ENCODE measurements at regions not wholly inside any gene's neighbourhood (a gene's known extent, or its start where the extent isn't known, plus 50 kb on each side); places are given as distances from the start of the nearest gene placed in this dataset.

GRCh38 chr18:43882358-43883055, 605.2 kb upstream of the SYT4 start:
- DNase-seq (ENCODE audit: low spot score in 2 of 2): no peak

GRCh38 chr18:43883886-43884285, 606.6 kb upstream of the SYT4 start:
- Mint-ChIP-seq H3K27ac (no peak overlapping the region), H3K36me3 (no peaks in the 10 kb centered on the region), H3K9me3 (peaks cover 14 to 35% of the 10 kb centered on the region in 2 donors)
- ATAC-seq (no peak), DNase-seq (ENCODE audit: low spot score in 2 of 2) (no peak)

More at GRCh38 chr18:43882358-43883055, 605.2 kb upstream of the SYT4 start:
- no peak for ATAC-seq
- no peak overlapping the region for H3K27ac Mint-ChIP-seq
- peaks cover 19 to 38% of the 10 kb centered on the region in 2 donors for H3K9me3 Mint-ChIP-seq
- H3K36me3 Mint-ChIP-seq: no peaks in the 10 kb centered on the region

GRCh38 chr18:43886341-43886740, 609.1 kb upstream of the SYT4 start:
- H3K9me3 Mint-ChIP-seq: peaks cover 14 to 30% of the 10 kb centered on the region in 2 donors
- no peak overlapping the region for H3K27ac Mint-ChIP-seq
- no peaks in the 10 kb centered on the region for H3K36me3 Mint-ChIP-seq
- DNase-seq (ENCODE audit: low spot score in 2 of 2) (no peak), ATAC-seq (no peak)

GRCh38 chr18:43887491-43887890, 610.2 kb upstream of the SYT4 start:
- Mint-ChIP-seq H3K36me3 (no peaks in the 10 kb centered on the region), H3K27ac (no peak overlapping the region), H3K9me3 (peaks cover 13 to 28% of the 10 kb centered on the region in 2 donors)
- no peak for DNase-seq (ENCODE audit: low spot score in 2 of 2)
- no peak for ATAC-seq

- Mint-ChIP-seq H3K36me3 (no peaks in the 10 kb centered on the region), H3K9me3 (peaks cover 9 to 21% of the 10 kb centered on the region in 2 donors), H3K27ac (no peak overlapping the region)
- ATAC-seq: no peak
- no peak for DNase-seq (ENCODE audit: low spot score in 2 of 2)
Observed at GRCh38 chr18:43888598-43888997, 611.3 kb upstream of the SYT4 start.

GRCh38 chr18:43893001-43893637, 615.8 kb upstream of the SYT4 start:
- ATAC-seq (no peak), DNase-seq (ENCODE audit: low spot score in 2 of 2) (no peak)
- H3K9me3 Mint-ChIP-seq: peaks cover 17 to 26% of the 10 kb centered on the region in 2 donors
- H3K27ac Mint-ChIP-seq: no peak overlapping the region
- H3K36me3 Mint-ChIP-seq: no peaks in the 10 kb centered on the region

- ATAC-seq (no peak), DNase-seq (ENCODE audit: low spot score in 2 of 2) (no peak)
- Mint-ChIP-seq H3K36me3 (no peaks in the 10 kb centered on the region), H3K9me3 (peaks cover 4 to 20% of the 10 kb centered on the region in 2 donors), H3K27ac (no peak overlapping the region)
Observed at GRCh38 chr18:43904209-43904837, 627.0 kb upstream of the SYT4 start.

GRCh38 chr18:43914018-43914417, 636.7 kb upstream of the SYT4 start:
- Mint-ChIP-seq H3K27ac (no peak overlapping the region), H3K9me3 (peaks cover 12 to 19% of the 10 kb centered on the region in 2 donors), H3K36me3 (no peaks in the 10 kb centered on the region)
- no peak for ATAC-seq
- DNase-seq (ENCODE audit: low spot score in 2 of 2): no peak

- H3K9me3 Mint-ChIP-seq: peaks cover 4 to 13% of the 10 kb centered on the region in 2 donors
- H3K27ac Mint-ChIP-seq: no peak overlapping the region
- H3K36me3 Mint-ChIP-seq: no peaks in the 10 kb centered on the region
- ATAC-seq: no peak
- DNase-seq (ENCODE audit: low spot score in 2 of 2): no peak
Observed at GRCh38 chr18:43916984-43917383, 639.7 kb upstream of the SYT4 start.

GRCh38 chr18:43917520-43917919, 640.2 kb upstream of the SYT4 start:
- no peak for ATAC-seq
- DNase-seq (ENCODE audit: low spot score in 2 of 2): no peak
- Mint-ChIP-seq H3K9me3 (peaks cover 0 to 10% of the 10 kb centered on the region in 2 donors), H3K36me3 (no peaks in the 10 kb centered on the region), H3K27ac (no peak overlapping the region)

- no peaks in the 10 kb centered on the region for H3K36me3 Mint-ChIP-seq
- no peak overlapping the region for H3K27ac Mint-ChIP-seq
- no peak for ATAC-seq
- peaks cover 0 to 6% of the 10 kb centered on the region in 2 donors for H3K9me3 Mint-ChIP-seq
- no peak for DNase-seq (ENCODE audit: low spot score in 2 of 2)
Observed at GRCh38 chr18:43919551-43919950, 642.3 kb upstream of the SYT4 start.

- Mint-ChIP-seq H3K36me3 (no peaks in the 10 kb centered on the region), H3K27ac (no peak overlapping the region), H3K9me3 (peaks cover 4 to 6% of the 10 kb centered on the region in 2 donors)
- ATAC-seq: no peak
- no peak for DNase-seq (ENCODE audit: low spot score in 2 of 2)
Observed at GRCh38 chr18:43931439-43931838, 654.1 kb upstream of the SYT4 start.

GRCh38 chr18:43932140-43932539, 654.9 kb upstream of the SYT4 start:
- Mint-ChIP-seq H3K9me3 (peaks cover 6 to 8% of the 10 kb centered on the region in 2 donors), H3K36me3 (no peaks in the 10 kb centered on the region), H3K27ac (no peak overlapping the region)
- no peak for ATAC-seq
- no peak for DNase-seq (ENCODE audit: low spot score in 2 of 2)

- Mint-ChIP-seq H3K9me3 (peaks cover 6 to 8% of the 10 kb centered on the region in 2 donors), H3K36me3 (no peaks in the 10 kb centered on the region), H3K27ac (no peak overlapping the region)
- ATAC-seq (no peak), DNase-seq (ENCODE audit: low spot score in 2 of 2) (no peak)
Observed at GRCh38 chr18:43933177-43933576, 655.9 kb upstream of the SYT4 start.

GRCh38 chr18:43934322-43934721, 657.0 kb upstream of the SYT4 start:
- Mint-ChIP-seq H3K27ac (no peak overlapping the region), H3K9me3 (peaks cover under 1 to 9% of the 10 kb centered on the region in 2 donors), H3K36me3 (no peaks in the 10 kb centered on the region)
- no peak for ATAC-seq
- no peak for DNase-seq (ENCODE audit: low spot score in 2 of 2)

GRCh38 chr18:43934781-43935471, 657.6 kb upstream of the SYT4 start:
- H3K27ac Mint-ChIP-seq: no peak overlapping the region
- ATAC-seq: no peak
- peaks cover 3 to 12% of the 10 kb centered on the region in 2 donors for H3K9me3 Mint-ChIP-seq
- no peaks in the 10 kb centered on the region for H3K36me3 Mint-ChIP-seq
- DNase-seq (ENCODE audit: low spot score in 2 of 2): no peak

GRCh38 chr18:43936176-43936575, 658.9 kb upstream of the SYT4 start:
- Mint-ChIP-seq H3K36me3 (no peaks in the 10 kb centered on the region), H3K9me3 (peaks cover 3 to 8% of the 10 kb centered on the region in 2 donors), H3K27ac (no peak overlapping the region)
- ATAC-seq: no peak
- DNase-seq (ENCODE audit: low spot score in 2 of 2): no peak

Measured in activated naive CD4-positive, alpha-beta T cell treated with anti-CD3 and anti-CD28 coated beads, Interleukin-2, amount 50 U/mL, for 72 hours (primary cell).